ENCODE measurements at regions not wholly inside any gene's neighbourhood (a gene's known extent, or its start where the extent isn't known, plus 50 kb on each side); places are given as distances from the start of the nearest gene placed in this dataset.

DNA sequence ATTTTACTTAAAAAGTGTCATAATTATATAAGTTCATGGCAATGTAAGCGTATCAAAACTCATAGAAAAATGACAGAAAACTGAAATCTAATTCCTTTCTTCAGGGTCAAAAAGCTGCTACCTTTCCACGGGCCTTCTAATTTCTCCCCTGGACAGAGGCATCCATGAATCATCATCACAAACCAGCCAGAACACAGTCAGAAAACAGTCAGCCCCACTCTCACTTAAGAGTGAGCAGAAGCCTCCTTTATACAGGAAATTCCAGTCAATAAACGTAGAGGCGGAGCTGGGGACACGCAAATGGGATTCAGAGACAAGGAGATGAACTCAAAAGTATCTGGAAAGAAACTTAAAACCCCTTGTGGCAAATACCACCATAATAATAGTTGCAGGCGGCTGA is 54.2 kb upstream of the ABCC4 start:
- TF ChIP-seq, protein P1, sequence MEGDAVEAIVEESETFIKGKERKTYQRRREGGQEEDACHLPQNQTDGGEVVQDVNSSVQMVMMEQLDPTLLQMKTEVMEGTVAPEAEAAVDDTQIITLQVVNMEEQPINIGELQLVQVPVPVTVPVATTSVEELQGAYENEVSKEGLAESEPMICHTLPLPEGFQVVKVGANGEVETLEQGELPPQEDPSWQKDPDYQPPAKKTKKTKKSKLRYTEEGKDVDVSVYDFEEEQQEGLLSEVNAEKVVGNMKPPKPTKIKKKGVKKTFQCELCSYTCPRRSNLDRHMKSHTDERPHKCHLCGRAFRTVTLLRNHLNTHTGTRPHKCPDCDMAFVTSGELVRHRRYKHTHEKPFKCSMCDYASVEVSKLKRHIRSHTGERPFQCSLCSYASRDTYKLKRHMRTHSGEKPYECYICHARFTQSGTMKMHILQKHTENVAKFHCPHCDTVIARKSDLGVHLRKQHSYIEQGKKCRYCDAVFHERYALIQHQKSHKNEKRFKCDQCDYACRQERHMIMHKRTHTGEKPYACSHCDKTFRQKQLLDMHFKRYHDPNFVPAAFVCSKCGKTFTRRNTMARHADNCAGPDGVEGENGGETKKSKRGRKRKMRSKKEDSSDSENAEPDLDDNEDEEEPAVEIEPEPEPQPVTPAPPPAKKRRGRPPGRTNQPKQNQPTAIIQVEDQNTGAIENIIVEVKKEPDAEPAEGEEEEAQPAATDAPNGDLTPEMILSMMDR (IDR thresholded peaks at IDR 0.05) = no peak
- TF ChIP-seq RAD21 (conservative IDR thresholded peaks at IDR 0.05 in 1 of 2, IDR thresholded peaks at IDR 0.05 in 1 of 2) (no peak), EP300 (IDR thresholded peaks at IDR 0.05) (no peak)

Measured in A549 (cell line).